HEK293 (cell line): ENCODE measurements at regions not wholly inside any gene's neighbourhood (a gene's known extent, or its start where the extent isn't known, plus 50 kb on each side); places are given as distances from the start of the nearest gene placed in this dataset.

ENCODE experiments used
- CTCF ChIA-PET: fragments of 350-600 bp; formaldehyde crosslinking; extraction: SDS; loops from one replicate; lab custom pipeline; 2021; ENCODE audit warnings: antibody characterized with exemption; lab: Yijun Ruan, JAX
- POLR2A ChIA-PET: fragments of 300-600 bp; formaldehyde crosslinking; extraction: SDS; loops from one replicate; lab custom pipeline; 2020; ENCODE audit warnings: antibody characterized with exemption, inconsistent platforms; lab: Yijun Ruan, JAX
- H3K27ac ChIP-seq: fragments of 200-500 bp; sonication (Bioruptor generic); 2 replicates; pipeline ENCODE4 v1.5.1; 2014; ENCODE audit warnings: low read depth, low read length, control low read depth, inconsistent platforms; ENCODE audit errors: extremely low read depth
- H3K36me3 ChIP-seq, 2 experiments: fragments of 200-500 bp in 1 of 2; sonication (Bioruptor generic) in 1 of 2; 1 replicate in 1 of 2; 2 replicates in 1 of 2; pipeline ENCODE4 v1.5.1; 2014 to 2017; ENCODE audit warnings: inconsistent platforms in 2 of 2, low read length in 2 of 2; ENCODE audit not compliant: control insufficient read depth in 2 of 2, insufficient read depth in 1 of 2
- H3K4me1 ChIP-seq: fragments of 200-500 bp; sonication (Bioruptor generic); 2 replicates; pipeline ENCODE4 v1.5.1; 2014; ENCODE audit warnings: mild to moderate bottlenecking, low read length, inconsistent platforms; ENCODE audit not compliant: control insufficient read depth, insufficient read depth
- H3K4me3 ChIP-seq: 2 replicates; pipeline ENCODE4 v1.5.1; 2011; ENCODE audit warnings: low read depth, mild to moderate bottlenecking, control low read depth, low read length, moderate library complexity
- H3K9me3 ChIP-seq: fragments of 200-500 bp; sonication (Bioruptor generic); 2 replicates; pipeline ENCODE4 v1.5.1; 2014; ENCODE audit warnings: low read depth, low read length, inconsistent platforms; ENCODE audit not compliant: control insufficient read depth, insufficient read depth
- GLIS2 ChIP-seq: fragments of 450-650 bp; formaldehyde crosslinking; IDR thresholded peaks from 2 replicates; pipeline ENCODE4 v1.5.1; 2016; ENCODE audit warnings: missing biosample characterization, missing genetic modification characterization
- HOXD13 ChIP-seq: sonication (generic); formaldehyde crosslinking; IDR thresholded peaks from 2 replicates; pipeline ENCODE4 v1.8.0; 2022; ENCODE audit warnings: missing genetic modification reagents, borderline replicate concordance
- KLF7 ChIP-seq: fragments of 450-650 bp; formaldehyde crosslinking; IDR thresholded peaks from 2 replicates; pipeline ENCODE4 v1.5.1; 2016; ENCODE audit warnings: missing biosample characterization, missing genetic modification characterization, borderline replicate concordance
- KLF8 ChIP-seq: fragments of 450-650 bp; formaldehyde crosslinking; IDR thresholded peaks from 2 replicates; pipeline ENCODE4 v1.5.1; 2016; ENCODE audit warnings: missing biosample characterization, missing genetic modification characterization
- OSR2 ChIP-seq: fragments of 450-650 bp; formaldehyde crosslinking; IDR thresholded peaks from 2 replicates; pipeline ENCODE4 v1.5.1; 2016; ENCODE audit warnings: missing biosample characterization, missing genetic modification characterization
- ZIC2 ChIP-seq: fragments of 450-650 bp; formaldehyde crosslinking; IDR thresholded peaks from 2 replicates; pipeline ENCODE4 v1.5.1; 2016; ENCODE audit warnings: missing biosample characterization, missing genetic modification characterization
- ZNF311 ChIP-seq: fragments of 450-650 bp; formaldehyde crosslinking; IDR thresholded peaks from 2 replicates; pipeline ENCODE4 v1.5.1; 2017; ENCODE audit warnings: missing biosample characterization, missing genetic modification characterization, borderline replicate concordance
- ZNF394 ChIP-seq: fragments of 450-650 bp; formaldehyde crosslinking; IDR thresholded peaks from 2 replicates; pipeline ENCODE4 v1.5.1; 2016; ENCODE audit warnings: missing biosample characterization, missing genetic modification characterization, mild to moderate bottlenecking, moderate library complexity, borderline replicate concordance
- ZNF549 ChIP-seq: fragments of 450-650 bp; IDR thresholded peaks from 2 replicates; pipeline ENCODE4 v1.5.1; 2018; ENCODE audit warnings: missing biosample characterization, missing genetic modification characterization, mild to moderate bottlenecking, inconsistent platforms, moderate library complexity
- ZNF670 ChIP-seq: fragments of 450-650 bp; formaldehyde crosslinking; IDR thresholded peaks from 2 replicates; pipeline ENCODE4 v1.5.1; 2016; ENCODE audit warnings: missing biosample characterization, missing genetic modification characterization, low read depth
- ZNF768 ChIP-seq: fragments of 450-650 bp; formaldehyde crosslinking; IDR thresholded peaks from 2 replicates; pipeline ENCODE4 v1.5.1; 2018; ENCODE audit warnings: missing biosample characterization, mild to moderate bottlenecking, missing genetic modification characterization
- ZNF776 ChIP-seq: fragments of 450-650 bp; formaldehyde crosslinking; IDR thresholded peaks from 2 replicates; pipeline ENCODE4 v1.5.0; 2017; ENCODE audit warnings: missing biosample characterization, missing genetic modification characterization, borderline replicate concordance
- ZXDB ChIP-seq: fragments of 450-650 bp; formaldehyde crosslinking; IDR thresholded peaks from 2 replicates; pipeline ENCODE4 v1.5.1; 2016; ENCODE audit warnings: missing biosample characterization, missing genetic modification characterization
- TF ChIP-seq, protein P1 (sequence below): fragments of 450-650 bp; formaldehyde crosslinking; IDR thresholded peaks from 2 replicates; pipeline ENCODE4 v1.5.0; 2017; ENCODE audit warnings: missing biosample characterization, missing genetic modification characterization, borderline replicate concordance
- TF ChIP-seq, protein P2 (sequence below): fragments of 450-650 bp; formaldehyde crosslinking; IDR thresholded peaks from 2 replicates; pipeline ENCODE4 v1.5.1; 2017; ENCODE audit warnings: missing biosample characterization, missing genetic modification characterization
- TF ChIP-seq, protein P3 (sequence below): fragments of 450-650 bp; formaldehyde crosslinking; IDR thresholded peaks from 2 replicates; pipeline ENCODE4 v1.5.1; 2016; ENCODE audit warnings: missing biosample characterization, missing genetic modification characterization

DNA sequence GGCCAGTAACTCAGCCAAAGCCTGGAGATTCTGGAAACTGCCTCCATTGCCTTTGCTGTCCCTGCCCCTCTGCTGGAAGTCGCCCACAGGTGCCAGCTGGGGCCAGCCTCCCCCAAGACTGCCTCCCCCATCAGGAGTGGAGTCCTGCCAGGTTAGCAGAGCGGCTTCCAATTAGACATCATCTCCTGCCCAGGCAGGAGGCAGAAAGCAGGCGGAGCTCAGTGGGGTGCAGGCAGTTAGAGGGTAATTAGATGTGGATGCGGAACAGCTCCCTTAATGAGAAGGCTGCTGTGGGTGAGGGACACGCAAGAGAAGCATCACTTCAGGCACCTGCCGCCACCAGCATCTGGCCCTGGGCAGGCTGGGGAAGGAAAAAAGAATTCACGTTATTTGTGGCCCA is 90.9 kb upstream of the TP53I11 start (continued):
- TF ChIP-seq, protein P1, sequence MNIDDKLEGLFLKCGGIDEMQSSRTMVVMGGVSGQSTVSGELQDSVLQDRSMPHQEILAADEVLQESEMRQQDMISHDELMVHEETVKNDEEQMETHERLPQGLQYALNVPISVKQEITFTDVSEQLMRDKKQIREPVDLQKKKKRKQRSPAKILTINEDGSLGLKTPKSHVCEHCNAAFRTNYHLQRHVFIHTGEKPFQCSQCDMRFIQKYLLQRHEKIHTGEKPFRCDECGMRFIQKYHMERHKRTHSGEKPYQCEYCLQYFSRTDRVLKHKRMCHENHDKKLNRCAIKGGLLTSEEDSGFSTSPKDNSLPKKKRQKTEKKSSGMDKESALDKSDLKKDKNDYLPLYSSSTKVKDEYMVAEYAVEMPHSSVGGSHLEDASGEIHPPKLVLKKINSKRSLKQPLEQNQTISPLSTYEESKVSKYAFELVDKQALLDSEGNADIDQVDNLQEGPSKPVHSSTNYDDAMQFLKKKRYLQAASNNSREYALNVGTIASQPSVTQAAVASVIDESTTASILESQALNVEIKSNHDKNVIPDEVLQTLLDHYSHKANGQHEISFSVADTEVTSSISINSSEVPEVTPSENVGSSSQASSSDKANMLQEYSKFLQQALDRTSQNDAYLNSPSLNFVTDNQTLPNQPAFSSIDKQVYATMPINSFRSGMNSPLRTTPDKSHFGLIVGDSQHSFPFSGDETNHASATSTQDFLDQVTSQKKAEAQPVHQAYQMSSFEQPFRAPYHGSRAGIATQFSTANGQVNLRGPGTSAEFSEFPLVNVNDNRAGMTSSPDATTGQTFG (tag by site-specific recombination) = no peak
- TF ChIP-seq ZNF670 (tag by site-specific recombination) (no peak), ZXDB (tag by site-specific recombination) (no peak), ZIC2 (peak; percentile 93), HOXD13 (CRISPR knock-in tag) (no peak)

DNA sequence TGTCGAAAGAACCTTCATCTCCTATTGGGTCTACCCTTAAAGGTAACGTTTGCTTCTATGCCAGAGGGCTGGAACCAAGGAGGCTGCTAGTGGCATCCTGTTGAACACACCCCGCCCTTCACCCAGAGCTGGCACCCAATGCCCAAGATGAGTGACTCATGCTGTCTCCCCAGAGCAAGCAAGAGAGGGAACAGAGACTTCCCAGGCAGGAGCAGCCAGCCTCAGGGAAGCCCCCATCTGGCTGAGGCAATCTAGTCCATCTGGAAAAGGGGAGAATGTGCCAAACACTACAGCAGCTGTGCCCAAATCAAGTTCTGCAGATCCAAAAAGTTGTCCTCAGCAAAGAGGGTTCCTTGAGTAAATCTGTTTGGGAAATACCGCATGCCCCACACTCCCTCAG is 91.9 kb upstream of the TP53I11 start:
- TF ChIP-seq KLF8 (tag by site-specific recombination) (no peak), ZNF311 (tag by site-specific recombination) (no peak), ZNF549 (no peak), GLIS2 (tag by site-specific recombination) (no peak), ZNF776 (tag by site-specific recombination) (no peak), KLF7 (tag by site-specific recombination) (no peak), ZNF394 (tag by site-specific recombination) (no peak)
- TF ChIP-seq, protein P2, sequence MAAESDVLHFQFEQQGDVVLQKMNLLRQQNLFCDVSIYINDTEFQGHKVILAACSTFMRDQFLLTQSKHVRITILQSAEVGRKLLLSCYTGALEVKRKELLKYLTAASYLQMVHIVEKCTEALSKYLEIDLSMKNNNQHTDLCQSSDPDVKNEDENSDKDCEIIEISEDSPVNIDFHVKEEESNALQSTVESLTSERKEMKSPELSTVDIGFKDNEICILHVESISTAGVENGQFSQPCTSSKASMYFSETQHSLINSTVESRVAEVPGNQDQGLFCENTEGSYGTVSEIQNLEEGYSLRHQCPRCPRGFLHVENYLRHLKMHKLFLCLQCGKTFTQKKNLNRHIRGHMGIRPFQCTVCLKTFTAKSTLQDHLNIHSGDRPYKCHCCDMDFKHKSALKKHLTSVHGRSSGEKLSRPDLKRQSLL (tag by site-specific recombination) = no peak
- TF ChIP-seq, protein P3, sequence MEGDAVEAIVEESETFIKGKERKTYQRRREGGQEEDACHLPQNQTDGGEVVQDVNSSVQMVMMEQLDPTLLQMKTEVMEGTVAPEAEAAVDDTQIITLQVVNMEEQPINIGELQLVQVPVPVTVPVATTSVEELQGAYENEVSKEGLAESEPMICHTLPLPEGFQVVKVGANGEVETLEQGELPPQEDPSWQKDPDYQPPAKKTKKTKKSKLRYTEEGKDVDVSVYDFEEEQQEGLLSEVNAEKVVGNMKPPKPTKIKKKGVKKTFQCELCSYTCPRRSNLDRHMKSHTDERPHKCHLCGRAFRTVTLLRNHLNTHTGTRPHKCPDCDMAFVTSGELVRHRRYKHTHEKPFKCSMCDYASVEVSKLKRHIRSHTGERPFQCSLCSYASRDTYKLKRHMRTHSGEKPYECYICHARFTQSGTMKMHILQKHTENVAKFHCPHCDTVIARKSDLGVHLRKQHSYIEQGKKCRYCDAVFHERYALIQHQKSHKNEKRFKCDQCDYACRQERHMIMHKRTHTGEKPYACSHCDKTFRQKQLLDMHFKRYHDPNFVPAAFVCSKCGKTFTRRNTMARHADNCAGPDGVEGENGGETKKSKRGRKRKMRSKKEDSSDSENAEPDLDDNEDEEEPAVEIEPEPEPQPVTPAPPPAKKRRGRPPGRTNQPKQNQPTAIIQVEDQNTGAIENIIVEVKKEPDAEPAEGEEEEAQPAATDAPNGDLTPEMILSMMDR (tag by site-specific recombination) = no peak
- H3K4me3 ChIP-seq = no peak overlapping the region
- ChIA-PET POLR2A (no interaction called here), CTCF (interaction anchor here (0.7 kb wide), 1 partner anchor 15 kb away, joined by 3 read pairs; no protein-coding TSS in a partner anchor)
- H3K4me1 ChIP-seq = no peaks in the 10 kb centered on the region
- no peaks in the 10 kb centered on the region for H3K9me3 ChIP-seq
- H3K27ac ChIP-seq = no peak overlapping the region
- no peaks in the 10 kb centered on the region for H3K36me3 ChIP-seq

DNA sequence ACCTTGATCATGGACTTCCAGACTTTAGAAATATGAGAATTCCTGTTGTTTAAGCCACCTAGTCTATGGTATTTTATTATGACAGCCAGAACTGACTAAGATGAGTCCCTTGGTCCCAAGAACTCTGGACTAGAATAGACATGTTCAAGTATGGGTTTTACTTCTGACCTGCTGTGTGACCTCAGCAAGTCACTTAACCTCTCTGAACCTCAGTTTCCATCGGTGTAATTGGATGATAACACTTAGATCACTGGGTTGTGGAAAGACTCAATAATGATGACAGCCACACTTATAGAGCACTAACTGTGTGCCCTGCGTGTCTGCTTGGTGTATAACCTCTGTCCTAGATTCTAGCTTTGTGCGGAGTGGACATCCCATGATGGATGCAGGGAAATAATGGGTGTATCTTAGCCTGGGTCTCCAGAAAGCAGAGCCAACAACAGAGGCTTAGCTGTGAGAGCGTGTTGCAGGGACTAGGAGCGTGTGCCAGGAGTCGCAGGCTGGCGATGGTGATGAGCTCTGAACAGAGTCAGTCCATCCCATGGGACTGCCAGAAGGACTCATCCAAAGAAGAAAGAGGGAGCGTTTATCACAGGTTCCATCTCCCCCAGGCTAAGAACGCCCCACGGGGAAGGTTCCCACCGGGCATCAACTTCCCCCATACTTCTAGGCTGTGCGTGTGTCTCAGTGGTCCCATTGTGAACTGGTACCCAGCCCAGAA is 93.2 kb upstream of the TP53I11 start:
- CTCF ChIA-PET = interaction anchor here (0.7 kb wide), 1 partner anchor 59 kb away, joined by 4 read pairs; no protein-coding TSS in a partner anchor
- Histone ChIP-seq H3K27ac (no peak overlapping the region), H3K4me3 (no peak overlapping the region), H3K9me3 (no peaks in the 10 kb centered on the region)
- no peak for TF ChIP-seq OSR2 (tag by site-specific recombination)
- TF ChIP-seq ZNF768 (tag by site-specific recombination) = peak; percentile 9; the same call in 1 of the 2 replicates
- TF ChIP-seq, all 188 proteins: peak for 1
- no peaks in the 10 kb centered on the region for H3K4me1 ChIP-seq
- H3K36me3 ChIP-seq = no peaks in the 10 kb centered on the region
- POLR2A ChIA-PET = no interaction called here
